Erythroblast (primary cell): ENCODE measurements at regions not wholly inside any gene's neighbourhood (a gene's known extent, or its start where the extent isn't known, plus 50 kb on each side); places are given as distances from the start of the nearest gene placed in this dataset.
"Not testable (repeated sequence)": the region's sequence is repeated elsewhere in the genome, so short reads cannot be mapped to it uniquely, and the experiment has no call there.

Experiments used
- DNase-seq, 2 experiments: peaks; one replicate each; lab custom pipeline; 2025; lab: John Stamatoyannopoulos, UW
- GATA1 ChIP-seq: IDR thresholded peaks from 2 replicates; pipeline ENCODE4 v1.6.1; 2011; ENCODE audit warnings: low read depth, mild to moderate bottlenecking, control low read depth, low read length, moderate library complexity
- POLR2A ChIP-seq: IDR thresholded peaks from 2 replicates; pipeline ENCODE4 v1.6.1; 2011; ENCODE audit warnings: mild to moderate bottlenecking, low read length

GRCh38 chr1:105427543-105427942 is 1628.9 kb upstream of the PRMT6 start:
- DNase-seq, result no peak
- no peak for TF ChIP-seq POLR2A

GRCh38 chr1:105436589-105437259 is 1619.8 kb upstream of the PRMT6 start:
- no peak for TF ChIP-seq GATA1
- TF ChIP-seq POLR2A, result no peak
- no peak for DNase-seq

- no peak for DNase-seq
- no peak for TF ChIP-seq POLR2A
- no peak for TF ChIP-seq GATA1
These were observed 1618.6 kb upstream of the PRMT6 start for GRCh38 chr1:105437847-105438246.

GRCh38 chr1:105442901-105443300 is 1613.6 kb upstream of the PRMT6 start:
- TF ChIP-seq GATA1, result no peak
- no peak for TF ChIP-seq POLR2A
- DNase-seq, result no peak

GRCh38 chr1:105459759-105460158 is 1596.7 kb upstream of the PRMT6 start:
- no peak for TF ChIP-seq GATA1
- TF ChIP-seq POLR2A, result no peak
- no peak for DNase-seq

GRCh38 chr1:105462308-105462707 is 1594.2 kb upstream of the PRMT6 start:
- no peak for DNase-seq
- TF ChIP-seq GATA1, result no peak
- TF ChIP-seq POLR2A, result no peak

- no peak for DNase-seq
- TF ChIP-seq GATA1 (no peak), POLR2A (no peak)
These were observed 1588.9 kb upstream of the PRMT6 start for GRCh38 chr1:105467549-105467948.

GRCh38 chr1:105470541-105470940 is 1585.9 kb upstream of the PRMT6 start:
- DNase-seq, result not testable (repeated sequence)

- DNase-seq, result no peak
- TF ChIP-seq GATA1 (no peak), POLR2A (no peak)
These were observed 1573.0 kb upstream of the PRMT6 start for GRCh38 chr1:105483436-105483835.

- no peak for TF ChIP-seq POLR2A
- TF ChIP-seq GATA1, result no peak
These were observed 1571.3 kb upstream of the PRMT6 start for GRCh38 chr1:105485207-105485606.

GRCh38 chr1:105492921-105493320 is 1563.6 kb upstream of the PRMT6 start:
- DNase-seq, result no peak
- no peak for TF ChIP-seq POLR2A

More at GRCh38 chr1:105485207-105485606, 1571.3 kb upstream of the PRMT6 start:
- no peak for DNase-seq

GRCh38 chr1:105516068-105516467 is 1540.4 kb upstream of the PRMT6 start:
- DNase-seq, result no peak
- TF ChIP-seq GATA1, result no peak
- TF ChIP-seq POLR2A, result no peak

GRCh38 chr1:105533996-105534395 is 1522.5 kb upstream of the PRMT6 start:
- DNase-seq, result no peak
- TF ChIP-seq POLR2A, result no peak
- no peak for TF ChIP-seq GATA1

GRCh38 chr1:105544475-105544874 is 1512.0 kb upstream of the PRMT6 start:
- DNase-seq, result no peak
- no peak for TF ChIP-seq GATA1
- no peak for TF ChIP-seq POLR2A

- TF ChIP-seq GATA1, result no peak
- no peak for TF ChIP-seq POLR2A
- DNase-seq, result no peak
These were observed 1500.2 kb upstream of the PRMT6 start for GRCh38 chr1:105556266-105556665.

GRCh38 chr1:105558023-105558422 is 1498.5 kb upstream of the PRMT6 start:
- TF ChIP-seq GATA1 (no peak), POLR2A (no peak)
- DNase-seq, result no peak
